MM.1S (cell line): ENCODE measurements at regions not wholly inside any gene's neighbourhood (a gene's known extent, or its start where the extent isn't known, plus 50 kb on each side); places are given as distances from the start of the nearest gene placed in this dataset.

Experiments used
- DNase-seq: peaks from one replicate; pipeline ENCODE4 v3.0.0-alpha.2; 2015
- H2AFZ ChIP-seq: fragments of 300-600 bp; sonication (generic); 2 replicates; pipeline ENCODE4 v1.6.0; 2016; ENCODE audit warnings: antibody characterized with exemption, low read length
- H3F3A ChIP-seq: fragments of 300-600 bp; sonication (generic); 2 replicates; pipeline ENCODE4 v1.6.1; 2016; ENCODE audit warnings: mild to moderate bottlenecking, antibody characterized with exemption, low read length, moderate library complexity, mixed read lengths; ENCODE audit not compliant: insufficient read depth
- H3K27ac ChIP-seq: fragments of 300-600 bp; sonication (generic); 2 replicates; pipeline ENCODE4 v1.5.1; 2016; ENCODE audit warnings: mild to moderate bottlenecking, low read length
- H3K27me3 ChIP-seq: fragments of 300-600 bp; sonication (generic); replicated peaks from 2 replicates; pipeline ENCODE4 v1.6.0; 2016; ENCODE audit warnings: low read length; ENCODE audit not compliant: insufficient read depth
- H3K36me3 ChIP-seq: fragments of 300-600 bp; sonication (generic); replicated peaks from 2 replicates; pipeline ENCODE4 v1.6.1; 2016; ENCODE audit warnings: mild to moderate bottlenecking, low read length, mixed read lengths; ENCODE audit not compliant: insufficient read depth
- H3K4me1 ChIP-seq: fragments of 300-600 bp; sonication (generic); 2 replicates; pipeline ENCODE4 v1.6.1; 2016; ENCODE audit warnings: low read length, mixed read lengths
- H3K4me2 ChIP-seq: fragments of 300-600 bp; sonication (generic); 2 replicates; pipeline ENCODE4 v1.6.0; 2016; ENCODE audit warnings: low read depth, low read length
- H3K4me3 ChIP-seq: fragments of 300-600 bp; sonication (generic); 2 replicates; pipeline ENCODE4 v1.5.1; 2016; ENCODE audit warnings: low read length, mixed read lengths
- H3K79me2 ChIP-seq: fragments of 300-600 bp; sonication (generic); 2 replicates; pipeline ENCODE4 v1.6.1; 2016; ENCODE audit warnings: mixed run types, low read length, mixed read lengths
- H3K9ac ChIP-seq: fragments of 300-600 bp; sonication (generic); 2 replicates; pipeline ENCODE4 v1.6.1; 2016; ENCODE audit warnings: low read length, mixed read lengths
- H3K9me2 ChIP-seq: fragments of 300-600 bp; sonication (generic); replicated peaks from 2 replicates; pipeline ENCODE4 v1.6.1; 2016; ENCODE audit warnings: mild to moderate bottlenecking, low read length, mixed read lengths; ENCODE audit not compliant: insufficient read depth
- H3K9me3 ChIP-seq: fragments of 300-600 bp; sonication (generic); replicated peaks from 2 replicates; pipeline ENCODE4 v1.6.1; 2016; ENCODE audit warnings: mild to moderate bottlenecking, low read length, mixed read lengths; ENCODE audit not compliant: insufficient read depth
- H4K20me1 ChIP-seq: fragments of 300-600 bp; sonication (generic); 2 replicates; pipeline ENCODE4 v1.6.1; 2016; ENCODE audit warnings: mild to moderate bottlenecking, low read length, moderate library complexity, mixed read lengths; ENCODE audit not compliant: insufficient read depth
- CTCF ChIP-seq: fragments of 300-600 bp; sonication (generic); IDR thresholded peaks from 2 replicates; pipeline ENCODE4 v1.5.1; 2016; ENCODE audit warnings: antibody characterized with exemption, low read length, mixed read lengths
- EZH2 ChIP-seq: fragments of 300-600 bp; sonication (generic); optimal IDR thresholded peaks from 2 replicates; pipeline ENCODE3; 2017; ENCODE audit warnings: low read depth, mild to moderate bottlenecking, antibody characterized with exemption, low read length, mixed read lengths
- EZH2phosphoT487 ChIP-seq: fragments of 300-600 bp; sonication (generic); IDR thresholded peaks from 2 replicates; pipeline ENCODE4 v1.6.1; 2018; ENCODE audit warnings: antibody characterized with exemption, low read length

GRCh38 chr10:21162948-21163347 is 265.8 kb upstream of the NEBL start:
- TF ChIP-seq EZH2 (no peak), CTCF (no peak), EZH2phosphoT487 (no peak)
- H4K20me1 ChIP-seq, result no peaks in the 10 kb centered on the region
- no peak overlapping the region for H3K27ac ChIP-seq
- no peaks in the 10 kb centered on the region for H3F3A ChIP-seq
- DNase-seq, result no peak
- H3K4me2 ChIP-seq, result no peak overlapping the region
- no peaks in the 10 kb centered on the region for H3K9me2 ChIP-seq
- H3K9ac ChIP-seq, result no peak overlapping the region
- H3K27me3 ChIP-seq, result no peaks in the 10 kb centered on the region
- H3K79me2 ChIP-seq, result no peaks in the 10 kb centered on the region
- no peak overlapping the region for H3K4me3 ChIP-seq
- H3K9me3 ChIP-seq, result no peaks in the 10 kb centered on the region
- H3K36me3 ChIP-seq, result no peaks in the 10 kb centered on the region
- no peak overlapping the region for H2AFZ ChIP-seq
- no peaks in the 10 kb centered on the region for H3K4me1 ChIP-seq

GRCh38 chr10:21161647-21162046 is 264.5 kb upstream of the NEBL start:
- Histone ChIP-seq H3K9me2 (no peaks in the 10 kb centered on the region), H3K36me3 (no peaks in the 10 kb centered on the region), H3K9ac (no peak overlapping the region), H3K9me3 (no peaks in the 10 kb centered on the region), H3F3A (no peaks in the 10 kb centered on the region), H3K4me2 (no peak overlapping the region), H3K79me2 (no peaks in the 10 kb centered on the region), H2AFZ (no peak overlapping the region), H4K20me1 (no peaks in the 10 kb centered on the region), H3K4me1 (no peaks in the 10 kb centered on the region), H3K27ac (no peak overlapping the region), H3K4me3 (no peak overlapping the region), H3K27me3 (no peaks in the 10 kb centered on the region)
- no peak for DNase-seq
- TF ChIP-seq EZH2 (no peak), CTCF (no peak), EZH2phosphoT487 (no peak)

- no peaks in the 10 kb centered on the region for H3K4me1 ChIP-seq
- no peaks in the 10 kb centered on the region for H3K36me3 ChIP-seq
- H3K79me2 ChIP-seq, result no peaks in the 10 kb centered on the region
- H3F3A ChIP-seq, result no peaks in the 10 kb centered on the region
- H4K20me1 ChIP-seq, result no peaks in the 10 kb centered on the region
- H3K4me2 ChIP-seq, result no peak overlapping the region
- H3K27ac ChIP-seq, result no peak overlapping the region
- H3K9me2 ChIP-seq, result no peaks in the 10 kb centered on the region
- no peak overlapping the region for H2AFZ ChIP-seq
- H3K4me3 ChIP-seq, result no peak overlapping the region
- no peaks in the 10 kb centered on the region for H3K9me3 ChIP-seq
- no peak overlapping the region for H3K9ac ChIP-seq
- TF ChIP-seq EZH2, result no peak
- TF ChIP-seq CTCF, result no peak
- DNase-seq, result no peak
- H3K27me3 ChIP-seq, result no peaks in the 10 kb centered on the region
Measured at GRCh38 chr10:21161090-21161625, 264.0 kb upstream of the NEBL start.
